ENCODE measurements at regions not wholly inside any gene's neighbourhood (a gene's known extent, or its start where the extent isn't known, plus 50 kb on each side); places are given as distances from the start of the nearest gene placed in this dataset.

GRCh38 chr13:85698256-85698655, 101.0 kb downstream of the SLITRK6 start (continued):
- TF ChIP-seq OVOL2 (CRISPR knock-in tag; IDR thresholded peaks at IDR 0.05; ENCODE audit: borderline replicate concordance) (no peak), RELA (CRISPR knock-in tag; IDR thresholded peaks at IDR 0.05; ENCODE audit: borderline replicate concordance) (no peak)

- no peak for TF ChIP-seq USF1 (CRISPR knock-in tag; IDR thresholded peaks at IDR 0.05)
- no peak for TF ChIP-seq ERG (CRISPR knock-in tag; IDR thresholded peaks at IDR 0.05)
- ATAC-seq = no peak
- no peak overlapping the region for H3K27ac Mint-ChIP-seq
- POLR2A ChIA-PET = no interaction called here
- H3K4me3 Mint-ChIP-seq = no peak overlapping the region
- no peak for DNase-seq (ENCODE audit: low spot score)
- H3K27me3 Mint-ChIP-seq (ENCODE audit: low read depth) = no peaks in the 10 kb centered on the region
- H3K4me1 Mint-ChIP-seq = no peaks in the 10 kb centered on the region
- CTCF ChIA-PET = no interaction called here
- H3K9me3 Mint-ChIP-seq = peaks cover 36% of the 10 kb centered on the region
- H3K36me3 Mint-ChIP-seq = peaks cover 21% of the 10 kb centered on the region
These were observed 104.2 kb downstream of the SLITRK6 start for GRCh38 chr13:85694992-85695391.

GRCh38 chr13:85693889-85694511, 105.2 kb downstream of the SLITRK6 start:
- H3K27ac Mint-ChIP-seq = no peak overlapping the region; the same call in 1 of the 2 replicates
- POLR2A ChIA-PET = no interaction called here
- TF ChIP-seq NFATC4 (CRISPR knock-in tag; IDR thresholded peaks at IDR 0.05) (no peak), SMAD3 (CRISPR knock-in tag; IDR thresholded peaks at IDR 0.05; ENCODE audit: borderline replicate concordance) (no peak), ZNF425 (CRISPR knock-in tag; conservative IDR thresholded peaks at IDR 0.05) (no peak), MLX (CRISPR knock-in tag; IDR thresholded peaks at IDR 0.05) (no peak), FOXJ3 (CRISPR knock-in tag; IDR thresholded peaks at IDR 0.05; ENCODE audit: borderline replicate concordance) (no peak), ZSCAN18 (CRISPR knock-in tag; IDR thresholded peaks at IDR 0.05) (no peak), ZNF219 (CRISPR knock-in tag; IDR thresholded peaks at IDR 0.05; ENCODE audit: borderline replicate concordance) (no peak), CREB1 (CRISPR knock-in tag; IDR thresholded peaks at IDR 0.05) (no peak)
- H3K9me3 Mint-ChIP-seq = peaks cover 26% of the 10 kb centered on the region
- CTCF ChIA-PET = no interaction called here
- no peaks in the 10 kb centered on the region for H3K27me3 Mint-ChIP-seq (ENCODE audit: low read depth)
- DNase-seq (ENCODE audit: low spot score) (no peak), ATAC-seq (peak; percentile 59)
- H3K4me1 Mint-ChIP-seq = no peaks in the 10 kb centered on the region
- H3K4me3 Mint-ChIP-seq = no peak overlapping the region
- peaks cover 13% of the 10 kb centered on the region for H3K36me3 Mint-ChIP-seq

GRCh38 chr13:85690368-85690767, 108.9 kb downstream of the SLITRK6 start:
- DNase-seq (ENCODE audit: low spot score) = no peak
- ChIA-PET CTCF (no interaction called here), POLR2A (no interaction called here)
- Mint-ChIP-seq H3K27ac (no peak overlapping the region), H3K36me3 (no peaks in the 10 kb centered on the region), H3K4me3 (no peak overlapping the region), H3K27me3 (ENCODE audit: low read depth) (no peaks in the 10 kb centered on the region), H3K4me1 (no peaks in the 10 kb centered on the region), H3K9me3 (peaks cover 6% of the 10 kb centered on the region)
- no peak for ATAC-seq
- TF ChIP-seq E2F1 (CRISPR knock-in tag; IDR thresholded peaks at IDR 0.05) (no peak), FOXP4 (CRISPR knock-in tag; IDR thresholded peaks at IDR 0.05) (no peak), FOXK1 (CRISPR knock-in tag; IDR thresholded peaks at IDR 0.05) (no peak), AR (CRISPR knock-in tag; IDR thresholded peaks at IDR 0.05) (no peak), ZNF219 (CRISPR knock-in tag; IDR thresholded peaks at IDR 0.05; ENCODE audit: borderline replicate concordance) (no peak), NFE2L1 (CRISPR knock-in tag; IDR thresholded peaks at IDR 0.05) (no peak)
